Activated CD4-positive, alpha-beta T cell treated with anti-CD3 and anti-CD28 coated beads, Interleukin-2, amount 50 U/mL, for 1 hour (primary cell): ENCODE measurements at regions not wholly inside any gene's neighbourhood (a gene's known extent, or its start where the extent isn't known, plus 50 kb on each side); places are given as distances from the start of the nearest gene placed in this dataset.
"Not testable (repeated sequence)": the region's sequence is repeated elsewhere in the genome, so short reads cannot be mapped to it uniquely, and the experiment has no call there.

Source experiments
- DNase-seq: peaks from one replicate; pipeline ENCODE4 v3.0.0-alpha.2; 2020

DNA sequence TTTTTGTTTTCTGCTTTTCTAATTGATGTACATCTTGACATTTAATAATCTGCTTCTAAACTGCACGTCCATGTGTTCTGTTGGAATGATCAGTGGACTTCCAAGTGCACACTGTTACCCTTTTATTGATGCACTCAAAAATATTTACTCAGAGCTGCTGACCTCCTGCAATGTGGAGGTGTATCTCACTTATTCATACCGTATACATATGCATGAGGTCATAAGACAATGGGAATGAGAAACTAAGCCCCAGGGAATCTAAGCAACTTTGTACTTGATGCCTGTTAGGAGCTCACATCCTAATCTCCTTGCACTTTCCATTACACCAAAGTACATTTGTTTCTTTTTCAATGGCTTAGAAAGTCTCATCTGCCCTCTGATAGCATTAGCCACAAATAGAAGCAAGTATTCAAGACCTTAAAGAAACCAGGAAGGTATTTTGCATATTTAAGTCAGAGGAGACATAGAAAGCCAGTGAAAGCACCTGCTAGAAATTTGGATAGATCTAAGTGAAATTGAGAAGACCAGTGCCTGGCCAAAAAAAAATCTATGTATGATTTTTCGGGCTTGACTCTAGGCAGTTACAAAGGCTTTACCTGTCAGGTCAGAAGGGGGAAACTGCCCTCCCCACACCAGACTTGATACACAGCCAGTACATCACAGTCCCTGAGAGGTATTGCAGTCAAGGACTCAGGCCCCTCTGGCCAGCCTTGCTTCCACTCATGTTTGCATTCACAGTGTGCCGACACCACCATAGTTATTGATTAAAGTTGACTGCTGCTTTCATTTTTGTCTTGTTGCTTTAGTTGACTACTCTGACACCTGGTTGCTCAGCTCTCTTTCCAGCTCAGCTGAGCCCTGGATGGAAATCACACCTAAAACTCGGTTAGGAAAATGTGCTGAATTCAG, 391.7 kb upstream of the CYRIA start:
- DNase-seq: no peak

DNA sequence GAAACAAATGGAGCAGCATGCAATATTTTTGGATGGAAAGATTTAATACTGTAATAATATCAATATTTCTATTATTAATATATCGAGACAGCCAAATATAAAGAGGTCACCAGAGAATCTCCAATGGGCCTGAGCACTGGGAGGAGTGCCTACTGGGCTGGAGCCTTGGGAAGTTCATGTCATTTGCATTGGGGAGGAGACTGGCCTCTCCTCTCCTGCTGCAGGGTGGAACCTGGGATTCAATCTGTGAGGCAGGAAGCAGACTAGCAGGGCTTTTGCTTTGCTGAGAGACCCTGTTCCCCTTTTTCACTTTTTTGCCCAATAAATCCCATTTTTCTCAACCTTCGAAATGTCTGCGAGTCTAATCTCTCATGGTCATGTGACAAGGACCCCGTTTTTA, 390.6 kb upstream of the CYRIA start:
- DNase-seq: no peak

DNA sequence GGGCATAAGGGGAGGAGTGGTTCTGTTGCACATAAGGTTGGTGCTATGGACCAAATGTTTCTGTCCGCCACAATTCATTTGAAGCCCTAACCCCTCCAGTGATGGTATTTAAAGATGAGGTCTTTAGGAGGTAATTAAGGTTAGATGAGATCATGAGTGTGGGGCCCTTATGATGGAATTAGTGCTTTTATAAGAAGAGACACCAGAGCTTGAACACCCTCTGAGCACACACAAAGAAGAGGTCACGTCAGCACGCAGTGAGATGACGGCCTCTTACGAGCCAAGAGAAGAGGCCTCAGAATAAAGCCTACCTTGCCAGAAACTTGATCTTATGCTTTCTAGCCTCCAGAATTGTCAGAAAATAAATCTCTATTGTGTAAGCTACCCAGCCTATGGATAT, 386.4 kb upstream of the CYRIA start:
- DNase-seq: no peak

DNA sequence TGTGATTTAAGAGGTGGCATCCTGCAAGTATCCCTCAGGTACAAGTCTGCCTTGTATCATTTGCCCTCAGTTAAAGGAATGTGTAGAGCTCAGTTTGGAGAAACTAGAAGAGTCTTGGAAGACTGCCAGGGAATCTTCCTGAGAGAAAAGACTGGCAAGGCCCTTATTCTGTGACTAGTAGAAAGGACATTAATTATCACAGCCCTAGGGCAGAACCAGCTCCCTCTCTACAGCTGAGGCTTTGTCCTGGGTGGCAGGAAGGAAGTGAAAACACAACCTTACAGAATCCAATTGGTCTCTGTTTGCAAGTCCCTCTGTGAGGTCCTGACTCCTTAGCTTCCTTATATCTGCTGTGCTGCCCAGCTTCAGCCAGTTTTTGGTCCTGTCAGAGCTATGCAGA, 385.9 kb upstream of the CYRIA start:
- no peak for DNase-seq

DNA sequence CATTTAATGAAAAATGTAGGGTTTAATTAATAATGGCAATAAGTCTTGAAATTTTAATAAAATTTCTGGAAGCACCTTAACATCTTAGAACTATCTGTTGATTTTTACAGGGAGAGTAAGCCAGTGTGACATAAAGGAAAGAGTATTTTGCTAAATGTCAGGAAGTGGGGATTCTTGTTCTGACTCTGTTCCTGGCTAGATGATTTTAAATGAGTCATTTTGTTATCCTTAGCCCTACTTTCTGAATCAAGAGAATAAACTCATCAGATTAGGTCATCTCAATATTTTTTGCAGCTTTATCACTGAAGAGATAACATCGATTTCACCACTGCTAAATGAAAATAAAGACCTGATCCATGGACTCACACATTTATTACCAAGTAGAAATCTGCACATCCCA, 377.5 kb upstream of the CYRIA start:
- no peak for DNase-seq

DNA sequence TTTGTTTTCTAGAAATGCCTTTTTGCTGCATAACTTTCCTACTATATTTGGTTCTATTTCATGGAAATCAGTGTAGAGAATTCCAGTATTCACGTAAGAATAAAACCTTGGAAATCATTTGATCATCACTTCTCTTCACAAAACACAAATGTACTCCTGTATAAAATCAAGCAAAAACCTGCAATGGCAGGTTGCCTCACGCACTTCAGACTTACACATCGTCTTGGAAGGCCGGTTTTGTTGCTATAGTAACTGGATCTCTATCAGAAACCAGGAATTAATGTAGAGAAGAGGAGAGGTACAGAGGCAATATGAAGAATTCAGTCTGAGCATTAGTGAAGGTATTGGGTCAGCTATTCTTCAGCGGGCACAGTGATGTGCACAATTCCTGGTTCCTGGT, 370.7 kb upstream of the CYRIA start:
- no peak for DNase-seq

DNA sequence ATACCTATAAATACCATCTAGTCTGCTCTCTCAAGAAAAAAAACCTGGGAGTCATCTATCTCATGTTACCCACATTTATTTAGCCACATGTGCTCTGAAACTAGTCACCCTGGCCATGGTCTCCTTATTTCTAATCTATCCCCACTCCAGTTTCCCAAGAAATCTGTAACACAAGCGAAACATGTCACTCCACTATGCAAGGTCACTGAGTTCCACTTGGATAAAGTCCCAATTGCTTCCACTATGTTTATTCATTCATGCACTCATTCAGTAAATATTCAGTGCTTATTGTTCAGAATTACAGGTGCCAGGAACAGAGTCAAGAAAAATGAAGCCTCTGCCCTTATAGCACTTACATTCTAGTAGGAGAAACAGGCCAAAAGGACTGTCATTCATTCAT, 369.4 kb upstream of the CYRIA start:
- DNase-seq: no peak

DNA sequence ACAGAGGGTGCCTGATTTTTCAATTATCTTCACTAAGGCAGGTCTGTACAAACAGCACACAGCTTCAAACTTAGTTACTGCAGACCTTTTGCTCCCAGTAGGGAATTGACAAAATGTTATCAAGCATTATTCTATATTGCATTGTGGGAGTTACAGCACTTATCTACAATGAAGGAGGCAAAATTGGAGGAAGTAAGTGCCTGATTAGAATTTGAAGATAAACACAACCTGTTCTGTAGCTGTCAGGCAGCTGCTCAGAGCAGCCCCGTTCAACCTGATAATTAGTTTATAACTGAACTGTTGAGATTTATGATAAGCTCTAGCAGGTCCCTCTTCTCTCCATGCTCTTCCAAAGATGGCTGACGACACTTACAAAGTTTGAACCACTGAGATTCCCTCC, 364.4 kb upstream of the CYRIA start:
- no peak for DNase-seq

DNA sequence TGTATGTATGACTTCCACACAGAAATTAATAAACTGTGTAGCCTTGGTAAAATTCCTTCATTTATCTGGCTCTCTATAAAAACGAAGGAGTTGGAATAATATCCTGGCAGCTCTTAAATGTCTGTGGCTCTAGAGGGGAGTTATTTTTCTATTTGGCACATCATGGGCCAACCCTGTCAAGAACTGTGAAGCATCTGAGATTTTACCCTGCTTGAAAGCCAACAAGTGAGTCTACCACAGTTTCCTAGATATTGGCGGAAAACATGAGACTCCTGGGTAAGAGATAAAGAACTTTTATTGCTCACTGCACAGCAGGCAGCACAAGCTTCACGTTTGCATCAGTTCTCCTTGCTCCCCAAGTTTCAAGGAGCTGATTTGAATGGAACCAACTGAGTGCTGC, 346.7 kb upstream of the CYRIA start:
- no peak for DNase-seq

DNA sequence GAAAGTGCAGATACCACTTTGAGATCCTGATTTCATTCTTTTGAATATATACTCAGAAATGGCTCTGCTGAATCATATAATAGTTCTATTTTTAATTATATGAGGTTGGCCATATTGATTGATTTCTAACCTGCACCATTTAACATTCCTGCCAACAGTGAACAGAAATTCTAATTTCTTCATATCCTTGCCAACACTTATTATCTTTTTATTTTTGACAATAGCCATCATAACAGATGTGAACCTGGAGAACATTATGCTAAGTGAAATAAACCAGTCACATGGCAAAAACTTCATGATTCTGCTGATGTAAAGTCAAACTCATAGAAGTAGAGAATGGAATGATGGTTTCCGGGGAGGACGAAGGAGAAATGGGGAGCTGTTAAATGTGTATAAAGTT, 344.5 kb upstream of the CYRIA start:
- DNase-seq: no peak

DNA sequence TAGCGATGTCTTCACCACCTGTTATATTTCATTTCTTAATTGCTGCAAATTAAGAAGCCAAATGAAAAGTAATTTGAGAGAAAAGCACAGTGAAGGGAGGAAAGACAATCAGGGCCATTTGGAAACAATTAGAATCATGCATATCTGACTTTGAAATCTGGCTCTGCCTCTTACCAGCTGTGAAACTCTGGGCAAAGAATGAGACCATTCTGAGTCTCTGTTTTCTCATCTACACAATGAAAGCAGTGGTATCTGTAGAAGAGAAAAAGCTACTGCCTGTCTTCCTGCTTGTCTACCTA, 334.5 kb upstream of the CYRIA start:
- DNase-seq: no peak

DNA sequence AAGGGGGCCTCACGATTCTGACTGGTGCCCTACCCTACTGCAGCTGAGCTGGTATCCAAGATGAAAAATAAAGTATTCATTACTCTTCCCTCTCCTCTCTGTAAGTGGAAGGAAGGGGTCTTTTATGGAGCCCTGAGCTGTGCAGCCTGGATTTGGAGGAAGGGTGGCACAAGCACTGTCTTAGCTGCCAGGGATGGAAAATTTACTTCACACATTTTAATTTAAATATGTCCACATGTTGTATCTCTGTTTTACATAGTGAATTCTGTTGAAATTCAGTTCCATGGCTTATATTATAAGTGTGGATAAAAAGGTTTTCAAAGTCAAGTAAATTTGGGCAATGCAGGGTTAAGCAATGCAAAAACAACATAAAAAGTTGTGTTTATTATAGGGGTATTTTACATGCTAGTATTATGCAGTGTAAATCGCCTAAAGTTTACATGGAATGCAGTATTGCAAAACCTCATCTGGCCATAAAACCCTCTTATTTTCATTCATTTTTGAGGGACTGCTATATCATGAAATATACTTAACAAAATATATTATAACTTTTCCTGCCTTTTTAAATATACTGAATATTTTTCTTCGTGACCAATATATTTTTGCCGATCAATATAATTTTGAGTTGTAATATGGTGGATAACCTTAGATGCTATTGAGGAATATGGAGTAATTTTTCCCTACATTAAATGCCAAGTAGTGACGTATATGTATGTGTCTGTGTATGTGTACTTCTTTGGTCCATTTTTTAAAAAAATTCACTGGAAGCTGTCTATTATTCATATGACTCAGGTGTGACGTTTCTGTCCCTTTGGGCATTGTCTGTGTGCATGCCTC, 333.9 kb upstream of the CYRIA start:
- no peak for DNase-seq

DNA sequence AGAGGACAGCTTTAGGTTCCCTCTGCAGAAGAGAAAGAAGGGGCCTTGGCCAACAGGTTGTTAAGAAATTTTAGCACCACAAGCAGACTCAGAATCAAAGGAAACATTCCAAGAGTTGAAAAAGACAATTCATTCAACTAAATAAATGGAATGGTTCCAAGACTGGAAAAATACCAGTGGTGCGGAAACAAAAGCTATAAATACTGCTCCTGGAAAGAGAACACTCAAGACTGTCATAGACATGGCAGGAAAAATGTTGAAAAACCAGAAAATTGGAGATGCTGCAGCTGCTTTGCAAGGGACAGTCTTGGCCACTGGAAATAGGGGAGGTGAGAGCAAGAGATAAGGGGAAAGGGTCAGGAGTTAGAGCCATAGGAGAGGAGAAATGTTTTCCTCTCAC, 312.7 kb upstream of the CYRIA start:
- no peak for DNase-seq

DNA sequence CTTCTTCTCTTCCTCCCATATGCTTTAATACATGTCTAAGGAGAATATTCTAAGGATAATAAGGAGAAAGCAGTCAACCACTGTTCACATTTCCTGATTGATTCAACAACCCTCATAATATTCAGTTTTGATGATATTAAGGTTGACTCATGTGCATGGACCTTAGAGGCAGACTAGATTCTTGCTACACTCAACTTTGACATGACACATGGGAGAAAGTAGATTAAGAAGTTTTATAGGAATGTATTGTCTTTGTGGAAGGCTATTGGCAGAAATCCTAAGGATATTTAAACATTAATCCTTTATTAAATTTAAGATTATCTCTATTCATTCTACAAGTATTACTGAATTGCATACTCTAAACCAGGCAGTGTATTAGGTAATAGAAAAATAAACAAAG, 309.1 kb upstream of the CYRIA start:
- no peak for DNase-seq

DNA sequence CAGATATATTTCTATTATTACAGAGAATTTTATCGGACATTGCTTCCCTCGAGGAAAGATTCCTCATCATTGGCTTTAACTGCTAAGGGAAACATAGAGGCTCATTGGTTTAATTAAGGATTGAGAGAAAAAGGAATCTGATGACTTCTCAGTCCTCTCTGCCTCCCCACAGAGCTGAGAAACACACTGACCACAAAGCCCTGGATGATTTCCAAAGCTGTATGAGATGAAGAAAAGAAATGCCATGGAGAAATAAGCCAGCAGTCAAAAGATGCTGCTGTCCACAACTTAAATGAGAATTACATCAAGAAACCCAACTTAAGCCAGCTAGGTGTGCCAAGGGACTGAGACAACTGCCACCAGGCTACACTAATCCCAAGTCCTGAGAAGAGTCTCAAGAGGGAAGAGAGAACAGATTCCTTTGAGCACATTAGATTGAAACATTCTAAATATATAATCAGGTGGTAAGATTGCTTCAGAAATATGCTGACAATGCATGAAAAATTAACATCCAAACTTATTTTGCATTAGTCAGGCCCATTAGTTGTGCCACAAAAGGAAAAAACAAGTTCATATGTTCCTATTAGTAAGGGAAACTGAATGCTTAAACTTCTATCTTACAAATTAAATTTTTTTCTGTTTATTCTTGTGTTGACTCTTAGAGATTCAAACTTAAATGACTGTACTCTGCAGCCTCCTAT, 308.1 kb upstream of the CYRIA start:
- no peak for DNase-seq

DNA sequence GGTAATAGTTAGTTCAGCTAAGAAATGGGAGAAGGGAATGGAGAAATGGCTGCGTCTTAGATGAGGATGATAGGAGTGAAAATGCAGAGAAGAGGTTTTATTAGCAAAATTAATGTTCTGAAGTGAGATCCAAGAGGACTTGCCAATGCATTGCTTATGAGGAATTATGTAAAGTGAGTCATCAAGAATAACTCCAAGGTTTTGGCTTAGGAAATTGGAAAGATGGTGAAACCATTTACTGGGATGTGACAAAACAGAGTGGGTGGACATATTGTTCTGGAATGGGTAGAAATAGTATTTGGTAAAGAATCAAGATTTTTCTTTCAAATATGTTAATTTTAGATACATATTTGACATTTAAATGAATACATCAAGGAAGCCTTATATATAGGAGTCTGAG, 306.6 kb upstream of the CYRIA start:
- DNase-seq: no peak

DNA sequence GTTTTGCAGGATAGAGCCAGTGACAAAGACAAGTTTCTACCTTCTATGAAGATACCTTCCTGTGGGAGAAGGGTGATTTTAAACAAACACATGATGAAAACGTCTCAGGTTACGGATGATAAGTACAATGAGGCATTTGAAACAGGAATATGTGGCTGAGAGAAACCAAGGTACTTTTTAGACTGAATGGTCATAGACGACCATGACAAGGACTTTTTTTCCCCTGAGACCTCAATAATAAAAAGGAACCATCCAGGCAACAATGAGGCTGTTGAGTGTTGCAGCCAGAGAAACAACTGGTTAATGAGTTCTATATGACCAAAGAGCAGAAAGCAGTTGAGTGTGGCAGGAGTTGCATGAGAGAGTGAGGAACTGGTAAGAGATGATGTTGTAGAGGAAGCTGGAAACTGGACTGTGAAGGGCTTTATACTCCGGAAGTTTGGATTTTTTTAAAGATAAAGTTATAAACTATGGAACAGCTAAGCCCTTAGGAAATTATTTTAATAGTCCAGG, 306.1 kb upstream of the CYRIA start:
- DNase-seq: no peak

DNA sequence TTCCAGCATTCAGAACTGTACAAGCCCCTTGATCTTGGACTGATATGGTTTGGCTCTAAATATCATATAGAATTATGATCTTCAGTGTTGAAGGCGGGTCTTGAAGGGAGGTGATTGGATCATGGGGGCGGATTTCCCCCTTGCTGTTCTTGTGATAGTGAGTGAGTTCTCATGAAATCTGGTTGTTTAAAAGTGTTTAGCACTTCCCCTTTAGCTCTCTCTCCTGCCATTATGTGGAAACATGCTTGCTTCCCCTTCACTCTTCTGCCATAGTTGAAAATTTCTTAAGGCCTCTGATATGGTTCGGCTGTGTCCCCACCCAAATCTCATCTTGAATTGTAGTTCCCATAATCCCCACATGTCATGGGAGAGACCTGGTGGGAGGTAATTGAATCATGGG, 305.3 kb upstream of the CYRIA start:
- not testable (repeated sequence) for DNase-seq

DNA sequence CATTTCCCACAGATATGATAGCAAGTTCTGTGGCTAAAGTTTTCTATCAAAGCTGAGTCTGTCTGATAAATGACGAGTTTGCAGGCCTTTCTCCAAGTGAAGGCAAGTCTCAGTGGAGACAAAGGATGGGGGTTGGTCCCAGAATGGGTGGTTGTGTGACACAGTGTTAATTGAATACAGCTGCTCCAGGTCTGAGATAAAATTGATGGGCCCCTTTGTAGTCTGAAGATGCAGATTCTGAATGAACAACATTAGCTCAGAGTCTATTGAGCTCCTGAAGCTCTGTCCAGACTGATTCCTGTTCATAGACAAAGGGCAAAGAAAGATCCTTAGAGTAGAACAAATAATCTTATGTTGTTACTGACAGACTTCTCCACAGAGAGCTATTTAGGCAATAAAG, 296.9 kb upstream of the CYRIA start:
- no peak for DNase-seq

DNA sequence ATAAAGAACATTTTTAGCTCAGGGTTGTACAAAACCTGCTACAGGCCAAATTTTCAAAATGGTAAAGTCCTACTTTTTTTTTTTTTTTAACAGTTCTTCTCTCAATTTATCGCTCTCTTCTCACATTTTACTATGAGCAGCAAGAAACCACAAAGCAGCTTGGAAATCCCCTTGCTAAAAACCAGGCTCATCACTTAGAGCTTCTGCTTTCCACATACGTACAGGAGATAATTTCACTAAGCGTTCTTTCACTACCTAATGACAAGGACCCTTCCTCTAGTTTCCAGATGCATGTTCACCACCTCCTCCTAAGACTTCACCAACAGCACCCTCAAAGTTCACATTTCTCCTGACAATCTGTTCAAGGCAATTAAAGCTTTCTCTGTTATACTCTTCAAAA, 294.9 kb upstream of the CYRIA start:
- DNase-seq: no peak

DNA sequence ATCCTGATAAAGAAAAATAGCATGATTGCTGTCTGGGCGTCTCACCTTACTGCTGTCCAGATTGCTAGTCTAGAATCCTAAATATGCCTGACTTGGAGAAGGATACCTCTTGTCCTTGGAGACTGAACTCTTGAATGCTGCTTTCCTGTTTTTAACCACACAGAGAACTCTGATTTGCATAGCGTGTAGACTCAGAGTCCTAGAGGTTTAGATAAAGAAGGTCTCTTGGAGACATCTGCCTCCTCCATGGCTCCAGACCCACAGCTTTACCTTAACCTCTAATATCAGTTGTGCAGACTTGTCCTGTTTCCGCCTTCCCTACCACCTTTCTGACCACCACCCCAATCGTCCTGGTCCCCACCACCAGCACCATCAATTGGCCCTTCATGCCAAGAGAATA, 292.6 kb upstream of the CYRIA start:
- DNase-seq: no peak

DNA sequence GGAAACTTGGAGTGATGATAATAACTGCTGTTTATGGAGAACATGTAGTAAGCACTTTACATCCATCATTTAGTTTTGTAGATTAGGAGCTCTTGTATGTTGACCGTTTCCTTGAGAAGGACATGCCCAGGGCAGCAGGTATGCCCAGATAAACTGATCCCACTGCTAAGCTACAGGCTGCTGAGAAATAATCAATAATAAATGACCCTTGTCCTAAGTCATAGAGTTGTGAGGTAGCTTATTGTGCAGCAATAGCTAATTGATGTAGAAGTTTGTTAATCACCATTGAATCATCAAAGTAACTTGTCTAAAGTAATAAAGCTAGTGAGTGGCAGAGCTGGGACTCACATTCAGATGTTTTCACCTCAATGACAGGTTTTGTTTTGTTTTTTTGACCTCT, 287.2 kb upstream of the CYRIA start:
- no peak for DNase-seq

DNA sequence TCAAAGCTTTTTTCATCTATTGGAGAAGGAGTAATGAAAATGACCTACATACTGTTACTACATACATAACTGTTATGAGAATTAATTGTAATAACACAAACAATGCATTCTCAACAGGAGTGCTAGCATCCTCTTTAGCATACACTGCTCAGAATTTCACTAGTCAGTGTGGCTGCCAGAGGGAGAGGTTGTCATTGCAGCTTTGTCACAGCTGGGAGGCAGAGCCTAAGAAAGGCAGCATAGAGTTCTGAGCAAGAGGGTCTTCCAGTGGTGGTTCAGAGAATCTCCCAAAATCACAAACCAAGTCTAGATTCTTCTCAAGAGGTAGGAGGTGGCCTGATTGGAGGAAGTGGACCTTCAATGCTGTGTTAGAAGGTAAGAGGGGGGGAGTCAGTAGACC, 286.7 kb upstream of the CYRIA start:
- DNase-seq: no peak

DNA sequence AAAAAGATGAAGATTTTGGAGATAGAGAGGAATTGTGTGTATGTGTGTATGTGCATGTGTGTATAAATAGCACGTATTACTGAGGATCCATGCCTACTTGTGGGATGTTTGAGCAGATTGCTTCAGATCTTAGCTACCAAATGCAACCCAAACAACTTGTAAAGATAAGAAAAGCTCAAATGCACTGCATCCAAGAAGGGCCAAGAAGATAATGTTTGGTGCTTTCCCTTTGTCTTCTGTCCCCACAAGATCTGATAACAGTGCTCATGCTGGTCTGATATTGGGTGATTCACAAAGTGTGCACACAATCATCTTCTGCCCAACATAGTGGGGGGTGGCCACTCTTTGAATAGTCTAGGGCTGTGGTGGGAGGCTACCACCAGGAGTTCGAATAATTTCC, 284.8 kb upstream of the CYRIA start:
- no peak for DNase-seq
